H1 (cell line): ENCODE measurements at regions not wholly inside any gene's neighbourhood (a gene's known extent, or its start where the extent isn't known, plus 50 kb on each side); places are given as distances from the start of the nearest gene placed in this dataset.

Experiments
- BRCA1 ChIP-seq: IDR thresholded peaks from 2 replicates; pipeline ENCODE4 v1.6.1; 2012; ENCODE audit warnings: low read depth, low read length, improper control_type of control experiment
- CHD1 ChIP-seq: IDR thresholded peaks from 2 replicates; pipeline ENCODE4 v1.6.1; 2012; ENCODE audit warnings: low read depth, low read length, improper control_type of control experiment
- CHD2 ChIP-seq: IDR thresholded peaks from 2 replicates; pipeline ENCODE4 v1.6.1; 2012; ENCODE audit warnings: low read length, improper control_type of control experiment
- GTF2F1 ChIP-seq: IDR thresholded peaks from 2 replicates; pipeline ENCODE4 v1.6.1; 2012; ENCODE audit warnings: low read depth, low read length, improper control_type of control experiment, borderline replicate concordance
- JUN ChIP-seq: IDR thresholded peaks from 2 replicates; pipeline ENCODE4 v1.6.1; 2011; ENCODE audit warnings: low read depth, mild to moderate bottlenecking, improper control_type of control experiment, low read length
- NRF1 ChIP-seq: IDR thresholded peaks from 2 replicates; pipeline ENCODE4 v1.6.1; 2011; ENCODE audit warnings: mild to moderate bottlenecking, low read depth, low read length, improper control_type of control experiment
- SIN3A ChIP-seq, 2 experiments: IDR thresholded peaks in 1 of 2; conservative IDR thresholded peaks in 1 of 2; 2 replicates each; pipeline ENCODE4 v1.6.1; 2011 to 2012; ENCODE audit warnings: low read length in 2 of 2, improper control_type of control experiment in 1 of 2, low read depth in 1 of 2, mild to moderate bottlenecking in 1 of 2
- SP2 ChIP-seq: IDR thresholded peaks from 2 replicates; pipeline ENCODE4 v1.6.1; 2012; ENCODE audit warnings: mild to moderate bottlenecking, low read length, inconsistent platforms
- SP4 ChIP-seq: IDR thresholded peaks from 2 replicates; pipeline ENCODE4 v1.6.1; 2012; ENCODE audit warnings: low read length, inconsistent platforms
- TAF1 ChIP-seq: IDR thresholded peaks from 2 replicates; pipeline ENCODE4 v1.6.1; 2011; ENCODE audit warnings: mild to moderate bottlenecking, low read depth, low read length
- YY1 ChIP-seq: IDR thresholded peaks from 2 replicates; pipeline ENCODE4 v1.6.1; 2011; ENCODE audit warnings: low read depth, mild to moderate bottlenecking, low read length
- TF ChIP-seq, protein P1 (sequence below): fragments of 300-600 bp; sonication (generic); IDR thresholded peaks from 2 replicates; pipeline ENCODE4 v1.7.1; 2012; ENCODE audit warnings: low read length, moderate library complexity, mild to moderate bottlenecking, inconsistent platforms; ENCODE audit not compliant: insufficient replicate concordance

DNA sequence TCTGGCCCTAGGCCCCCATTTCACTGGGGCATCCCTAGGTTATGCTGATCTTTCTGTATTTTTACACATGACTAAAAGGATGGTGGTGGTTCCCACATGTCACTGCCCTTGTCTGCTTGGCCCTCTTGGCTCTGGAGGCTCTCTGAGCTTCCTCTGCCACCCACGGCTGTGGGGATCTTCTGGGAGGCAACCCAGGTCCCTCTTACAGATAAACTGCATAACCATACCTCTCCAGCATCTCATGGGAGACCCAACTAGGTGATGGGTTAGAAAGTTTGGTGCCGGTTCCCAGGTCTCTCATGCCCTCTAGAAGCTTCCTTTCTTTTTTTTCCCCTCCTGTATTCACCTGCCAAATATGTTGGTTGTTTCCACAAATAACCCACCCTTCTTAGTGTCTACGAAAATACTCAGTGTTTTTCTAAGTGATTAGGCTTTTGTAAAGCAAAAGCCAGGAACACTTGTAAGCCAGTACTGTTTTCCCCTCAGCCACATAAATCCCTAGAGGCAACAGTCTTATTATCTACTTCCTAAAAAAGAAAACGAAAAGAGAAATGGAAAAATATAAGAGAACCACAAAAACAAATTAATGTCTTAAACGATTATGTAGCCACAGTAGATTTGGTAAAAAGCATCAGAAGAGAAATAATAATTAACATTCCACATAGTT, 71.7 kb upstream of the SMLR1 start (continued):
- TF ChIP-seq, protein P1, sequence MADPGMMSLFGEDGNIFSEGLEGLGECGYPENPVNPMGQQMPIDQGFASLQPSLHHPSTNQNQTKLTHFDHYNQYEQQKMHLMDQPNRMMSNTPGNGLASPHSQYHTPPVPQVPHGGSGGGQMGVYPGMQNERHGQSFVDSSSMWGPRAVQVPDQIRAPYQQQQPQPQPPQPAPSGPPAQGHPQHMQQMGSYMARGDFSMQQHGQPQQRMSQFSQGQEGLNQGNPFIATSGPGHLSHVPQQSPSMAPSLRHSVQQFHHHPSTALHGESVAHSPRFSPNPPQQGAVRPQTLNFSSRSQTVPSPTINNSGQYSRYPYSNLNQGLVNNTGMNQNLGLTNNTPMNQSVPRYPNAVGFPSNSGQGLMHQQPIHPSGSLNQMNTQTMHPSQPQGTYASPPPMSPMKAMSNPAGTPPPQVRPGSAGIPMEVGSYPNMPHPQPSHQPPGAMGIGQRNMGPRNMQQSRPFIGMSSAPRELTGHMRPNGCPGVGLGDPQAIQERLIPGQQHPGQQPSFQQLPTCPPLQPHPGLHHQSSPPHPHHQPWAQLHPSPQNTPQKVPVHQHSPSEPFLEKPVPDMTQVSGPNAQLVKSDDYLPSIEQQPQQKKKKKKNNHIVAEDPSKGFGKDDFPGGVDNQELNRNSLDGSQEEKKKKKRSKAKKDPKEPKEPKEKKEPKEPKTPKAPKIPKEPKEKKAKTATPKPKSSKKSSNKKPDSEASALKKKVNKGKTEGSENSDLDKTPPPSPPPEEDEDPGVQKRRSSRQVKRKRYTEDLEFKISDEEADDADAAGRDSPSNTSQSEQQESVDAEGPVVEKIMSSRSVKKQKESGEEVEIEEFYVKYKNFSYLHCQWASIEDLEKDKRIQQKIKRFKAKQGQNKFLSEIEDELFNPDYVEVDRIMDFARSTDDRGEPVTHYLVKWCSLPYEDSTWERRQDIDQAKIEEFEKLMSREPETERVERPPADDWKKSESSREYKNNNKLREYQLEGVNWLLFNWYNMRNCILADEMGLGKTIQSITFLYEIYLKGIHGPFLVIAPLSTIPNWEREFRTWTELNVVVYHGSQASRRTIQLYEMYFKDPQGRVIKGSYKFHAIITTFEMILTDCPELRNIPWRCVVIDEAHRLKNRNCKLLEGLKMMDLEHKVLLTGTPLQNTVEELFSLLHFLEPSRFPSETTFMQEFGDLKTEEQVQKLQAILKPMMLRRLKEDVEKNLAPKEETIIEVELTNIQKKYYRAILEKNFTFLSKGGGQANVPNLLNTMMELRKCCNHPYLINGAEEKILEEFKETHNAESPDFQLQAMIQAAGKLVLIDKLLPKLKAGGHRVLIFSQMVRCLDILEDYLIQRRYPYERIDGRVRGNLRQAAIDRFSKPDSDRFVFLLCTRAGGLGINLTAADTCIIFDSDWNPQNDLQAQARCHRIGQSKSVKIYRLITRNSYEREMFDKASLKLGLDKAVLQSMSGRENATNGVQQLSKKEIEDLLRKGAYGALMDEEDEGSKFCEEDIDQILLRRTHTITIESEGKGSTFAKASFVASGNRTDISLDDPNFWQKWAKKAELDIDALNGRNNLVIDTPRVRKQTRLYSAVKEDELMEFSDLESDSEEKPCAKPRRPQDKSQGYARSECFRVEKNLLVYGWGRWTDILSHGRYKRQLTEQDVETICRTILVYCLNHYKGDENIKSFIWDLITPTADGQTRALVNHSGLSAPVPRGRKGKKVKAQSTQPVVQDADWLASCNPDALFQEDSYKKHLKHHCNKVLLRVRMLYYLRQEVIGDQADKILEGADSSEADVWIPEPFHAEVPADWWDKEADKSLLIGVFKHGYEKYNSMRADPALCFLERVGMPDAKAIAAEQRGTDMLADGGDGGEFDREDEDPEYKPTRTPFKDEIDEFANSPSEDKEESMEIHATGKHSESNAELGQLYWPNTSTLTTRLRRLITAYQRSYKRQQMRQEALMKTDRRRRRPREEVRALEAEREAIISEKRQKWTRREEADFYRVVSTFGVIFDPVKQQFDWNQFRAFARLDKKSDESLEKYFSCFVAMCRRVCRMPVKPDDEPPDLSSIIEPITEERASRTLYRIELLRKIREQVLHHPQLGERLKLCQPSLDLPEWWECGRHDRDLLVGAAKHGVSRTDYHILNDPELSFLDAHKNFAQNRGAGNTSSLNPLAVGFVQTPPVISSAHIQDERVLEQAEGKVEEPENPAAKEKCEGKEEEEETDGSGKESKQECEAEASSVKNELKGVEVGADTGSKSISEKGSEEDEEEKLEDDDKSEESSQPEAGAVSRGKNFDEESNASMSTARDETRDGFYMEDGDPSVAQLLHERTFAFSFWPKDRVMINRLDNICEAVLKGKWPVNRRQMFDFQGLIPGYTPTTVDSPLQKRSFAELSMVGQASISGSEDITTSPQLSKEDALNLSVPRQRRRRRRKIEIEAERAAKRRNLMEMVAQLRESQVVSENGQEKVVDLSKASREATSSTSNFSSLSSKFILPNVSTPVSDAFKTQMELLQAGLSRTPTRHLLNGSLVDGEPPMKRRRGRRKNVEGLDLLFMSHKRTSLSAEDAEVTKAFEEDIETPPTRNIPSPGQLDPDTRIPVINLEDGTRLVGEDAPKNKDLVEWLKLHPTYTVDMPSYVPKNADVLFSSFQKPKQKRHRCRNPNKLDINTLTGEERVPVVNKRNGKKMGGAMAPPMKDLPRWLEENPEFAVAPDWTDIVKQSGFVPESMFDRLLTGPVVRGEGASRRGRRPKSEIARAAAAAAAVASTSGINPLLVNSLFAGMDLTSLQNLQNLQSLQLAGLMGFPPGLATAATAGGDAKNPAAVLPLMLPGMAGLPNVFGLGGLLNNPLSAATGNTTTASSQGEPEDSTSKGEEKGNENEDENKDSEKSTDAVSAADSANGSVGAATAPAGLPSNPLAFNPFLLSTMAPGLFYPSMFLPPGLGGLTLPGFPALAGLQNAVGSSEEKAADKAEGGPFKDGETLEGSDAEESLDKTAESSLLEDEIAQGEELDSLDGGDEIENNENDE, result no peak
- TF ChIP-seq BRCA1 (no peak), CHD2 (no peak), JUN (no peak), SP4 (no peak), CHD1 (no peak), SIN3A (conservative IDR thresholded peaks at IDR 0.05 in 1 of 2, IDR thresholded peaks at IDR 0.05 in 1 of 2; ENCODE audit: low read depth in 1 of 2, low read length in 2 of 2) (no peak), NRF1 (no peak), SP2 (no peak), YY1 (no peak), TAF1 (no peak), GTF2F1 (no peak)
